ENCODE measurements at regions not wholly inside any gene's neighbourhood (a gene's known extent, or its start where the extent isn't known, plus 50 kb on each side); places are given as distances from the start of the nearest gene placed in this dataset.

DNA sequence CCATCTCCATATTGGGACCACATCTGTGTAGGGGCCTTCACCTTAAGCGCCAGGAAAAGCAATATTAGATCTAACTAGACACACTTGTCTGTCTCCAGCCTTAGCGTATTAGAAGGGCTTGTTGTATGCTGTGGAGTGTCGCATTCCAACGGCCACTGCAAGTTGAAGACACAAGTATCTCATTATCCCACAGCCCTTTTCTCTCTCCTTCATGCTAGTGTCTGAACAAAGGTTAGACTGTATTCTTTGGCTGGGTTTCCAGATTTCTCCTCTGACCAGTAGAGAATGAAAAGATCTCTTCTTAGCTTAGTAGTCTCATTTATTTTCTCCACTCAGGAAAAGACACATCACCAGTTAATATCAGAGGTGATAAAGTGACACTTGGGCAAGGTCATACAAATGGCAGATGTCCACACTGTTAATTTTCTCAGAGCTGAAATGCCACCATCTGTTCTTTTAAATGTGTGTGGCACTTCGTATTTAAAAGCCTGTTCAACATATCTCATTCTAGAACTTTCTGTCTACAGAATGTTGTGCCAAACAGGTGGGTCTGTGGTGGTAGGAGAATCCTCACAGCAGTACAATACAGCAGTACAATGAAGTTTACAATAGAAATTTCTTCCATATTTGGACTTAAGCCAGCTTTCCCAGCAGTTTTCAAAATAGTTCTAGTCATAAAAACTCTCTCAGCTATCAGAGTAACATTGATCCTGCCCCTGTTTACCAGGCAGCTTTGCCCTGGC lies 94.0 kb upstream of the ITGA6 start:
- no peak for TF ChIP-seq NR3C1 (IDR thresholded peaks at IDR 0.05)
- TF ChIP-seq, protein P1, sequence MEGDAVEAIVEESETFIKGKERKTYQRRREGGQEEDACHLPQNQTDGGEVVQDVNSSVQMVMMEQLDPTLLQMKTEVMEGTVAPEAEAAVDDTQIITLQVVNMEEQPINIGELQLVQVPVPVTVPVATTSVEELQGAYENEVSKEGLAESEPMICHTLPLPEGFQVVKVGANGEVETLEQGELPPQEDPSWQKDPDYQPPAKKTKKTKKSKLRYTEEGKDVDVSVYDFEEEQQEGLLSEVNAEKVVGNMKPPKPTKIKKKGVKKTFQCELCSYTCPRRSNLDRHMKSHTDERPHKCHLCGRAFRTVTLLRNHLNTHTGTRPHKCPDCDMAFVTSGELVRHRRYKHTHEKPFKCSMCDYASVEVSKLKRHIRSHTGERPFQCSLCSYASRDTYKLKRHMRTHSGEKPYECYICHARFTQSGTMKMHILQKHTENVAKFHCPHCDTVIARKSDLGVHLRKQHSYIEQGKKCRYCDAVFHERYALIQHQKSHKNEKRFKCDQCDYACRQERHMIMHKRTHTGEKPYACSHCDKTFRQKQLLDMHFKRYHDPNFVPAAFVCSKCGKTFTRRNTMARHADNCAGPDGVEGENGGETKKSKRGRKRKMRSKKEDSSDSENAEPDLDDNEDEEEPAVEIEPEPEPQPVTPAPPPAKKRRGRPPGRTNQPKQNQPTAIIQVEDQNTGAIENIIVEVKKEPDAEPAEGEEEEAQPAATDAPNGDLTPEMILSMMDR (IDR thresholded peaks at IDR 0.05), result no peak
- no peak for TF ChIP-seq EP300 (IDR thresholded peaks at IDR 0.05)
- TF ChIP-seq POLR2A (IDR thresholded peaks at IDR 0.05; ENCODE audit: low read length), result no peak
- no peak for TF ChIP-seq MAX (IDR thresholded peaks at IDR 0.05)
- no peak for TF ChIP-seq FOSL2 (IDR thresholded peaks at IDR 0.05)
- no peak for TF ChIP-seq FOSL2 (CRISPR knock-in tag; IDR thresholded peaks at IDR 0.05)

Measured in A549 (cell line).